Ovary (tissue), 3 donors: ENCODE measurements at regions not wholly inside any gene's neighbourhood (a gene's known extent, or its start where the extent isn't known, plus 50 kb on each side); places are given as distances from the start of the nearest gene placed in this dataset.

ENCODE experiments used
- CTCF ChIP-seq, 3 donors: fragments of 450-650 bp in 2 of 3; fragments of 200-600 bp in 1 of 3; IDR thresholded peaks; one replicate each; pipeline versions ENCODE4 v1.5.1 to v1.8.0; 2016 to 2022; ENCODE audit warnings: antibody characterized with exemption in 3 of 3, mild to moderate bottlenecking in 1 of 3
- POLR2A ChIP-seq: fragments of 450-650 bp; IDR thresholded peaks from one replicate; pipeline ENCODE4 v1.6.1; 2017; ENCODE audit warnings: antibody characterized with exemption, mild to moderate bottlenecking, moderate library complexity
- donor health status: DM: no; HTN: no; CAD: no.

DNA sequence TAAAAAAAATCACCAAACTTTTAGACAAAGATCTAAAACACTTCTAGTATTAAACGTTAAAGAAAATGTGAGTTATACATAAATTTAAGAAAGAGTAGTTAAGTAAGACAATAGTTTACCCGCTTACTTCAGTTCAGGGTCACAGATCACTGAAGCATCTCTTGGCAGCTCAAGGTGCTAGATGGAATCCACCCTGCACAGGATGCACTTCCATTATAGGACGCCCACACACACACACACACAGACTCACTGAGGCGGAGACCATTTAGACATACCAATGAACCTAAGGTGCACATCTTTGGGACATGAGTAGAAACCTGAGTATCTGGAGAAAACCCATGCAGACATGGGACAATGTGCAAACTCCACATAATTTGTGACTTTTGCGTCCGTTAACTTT is 630.6 kb upstream of the ZNF804A start:
- no peak for TF ChIP-seq CTCF (IDR thresholded peaks at IDR 0.05)
- no peak for TF ChIP-seq POLR2A
